Stimulated activated CD8-positive, alpha-beta memory T cell treated with anti-CD3 and anti-CD28 coated beads, Interleukin-2, amount 100 ng/mL, for 1 hour (primary cell): ENCODE measurements at regions not wholly inside any gene's neighbourhood (a gene's known extent, or its start where the extent isn't known, plus 50 kb on each side); places are given as distances from the start of the nearest gene placed in this dataset.
"Not testable (repeated sequence)": the region's sequence is repeated elsewhere in the genome, so short reads cannot be mapped to it uniquely, and the experiment has no call there.

ENCODE experiments used
- DNase-seq, 2 donors: peaks; one replicate each; pipeline ENCODE4 v3.0.0-alpha.2; 2020; ENCODE audit warnings: low read depth in 2 of 2

GRCh38 chr3:59256230-59256629 lies 206.4 kb upstream of the CFAP20DC start:
- DNase-seq = no peak

- DNase-seq = no peak
Observed at GRCh38 chr3:59254976-59255375, 205.2 kb upstream of the CFAP20DC start.

GRCh38 chr3:59254433-59254832 lies 204.6 kb upstream of the CFAP20DC start:
- DNase-seq = no peak

GRCh38 chr3:59253523-59253922 lies 203.7 kb upstream of the CFAP20DC start:
- no peak for DNase-seq

- DNase-seq = no peak
Observed at GRCh38 chr3:59251869-59252268, 202.0 kb upstream of the CFAP20DC start.

GRCh38 chr3:59250600-59250999 lies 200.8 kb upstream of the CFAP20DC start:
- DNase-seq = no peak

GRCh38 chr3:59249698-59250361 lies 200.0 kb upstream of the CFAP20DC start:
- DNase-seq = no peak

GRCh38 chr3:59249004-59249403 lies 199.2 kb upstream of the CFAP20DC start:
- DNase-seq = no peak

- DNase-seq = no peak
Observed at GRCh38 chr3:59247402-59247841, 197.6 kb upstream of the CFAP20DC start.

- no peak for DNase-seq
Observed at GRCh38 chr3:59246719-59247401, 197.0 kb upstream of the CFAP20DC start.

GRCh38 chr3:59245859-59246501 lies 196.2 kb upstream of the CFAP20DC start:
- no peak for DNase-seq

GRCh38 chr3:59245300-59245858 lies 195.6 kb upstream of the CFAP20DC start:
- no peak for DNase-seq

GRCh38 chr3:59244343-59244742 lies 194.5 kb upstream of the CFAP20DC start:
- no peak for DNase-seq

GRCh38 chr3:59243476-59243875 lies 193.7 kb upstream of the CFAP20DC start:
- DNase-seq = no peak

- no peak for DNase-seq
Observed at GRCh38 chr3:59240666-59241255, 190.9 kb upstream of the CFAP20DC start.

GRCh38 chr3:59237121-59237520 lies 187.3 kb upstream of the CFAP20DC start:
- DNase-seq = no peak

- no peak for DNase-seq
Observed at GRCh38 chr3:59235634-59236012, 185.8 kb upstream of the CFAP20DC start.

GRCh38 chr3:59234884-59235633 lies 185.2 kb upstream of the CFAP20DC start:
- no peak for DNase-seq

GRCh38 chr3:59230379-59230778 lies 180.6 kb upstream of the CFAP20DC start:
- not testable (repeated sequence) for DNase-seq

- DNase-seq = no peak
Observed at GRCh38 chr3:59213860-59214259, 164.0 kb upstream of the CFAP20DC start.

GRCh38 chr3:59212128-59212779 lies 162.4 kb upstream of the CFAP20DC start:
- DNase-seq = no peak
